ENCODE measurements at regions not wholly inside any gene's neighbourhood (a gene's known extent, or its start where the extent isn't known, plus 50 kb on each side); places are given as distances from the start of the nearest gene placed in this dataset.

DNA sequence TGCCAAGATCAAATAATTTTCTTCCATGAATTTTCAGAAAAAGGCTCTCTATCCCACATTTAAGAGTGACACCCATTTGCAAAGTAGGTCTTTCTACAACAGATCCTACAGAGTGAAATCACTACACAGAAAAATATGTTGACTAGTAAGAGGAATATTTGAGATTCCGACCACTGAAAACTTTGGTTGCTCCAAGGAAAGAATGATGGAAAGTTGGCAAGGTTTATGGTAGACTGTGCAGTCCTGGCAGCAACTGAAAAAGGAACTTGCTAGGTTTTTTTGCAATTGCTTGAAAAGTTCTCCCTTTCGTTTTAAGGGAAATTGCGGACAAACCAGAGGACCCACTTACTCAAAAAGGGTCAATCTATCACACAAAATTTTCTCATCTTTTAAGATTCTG lies 83.1 kb upstream of the TSPAN8 start:
- dilution Hi-C loops (cut with MboI; ENCODE audit: extremely low pct_ligation_motif_present, low sequenced_read_pairs), result no loop called here
- H4K20me1 ChIP-seq (replicated peaks; ENCODE audit: control insufficient read depth, extremely low read depth, insufficient read depth, low read length), result no peaks in the 10 kb centered on the region
- intact Hi-C loops (cut with micrococcal nuclease), result no loop called here
- H3K27me3 ChIP-seq (ENCODE audit: control insufficient read depth in 2 of 2, insufficient read depth in 2 of 2, low read length in 2 of 2), result no peaks in the 10 kb centered on the region
- TF ChIP-seq, protein P1, sequence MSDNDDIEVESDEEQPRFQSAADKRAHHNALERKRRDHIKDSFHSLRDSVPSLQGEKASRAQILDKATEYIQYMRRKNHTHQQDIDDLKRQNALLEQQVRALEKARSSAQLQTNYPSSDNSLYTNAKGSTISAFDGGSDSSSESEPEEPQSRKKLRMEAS (IDR thresholded peaks at IDR 0.05; ENCODE audit: insufficient read depth, insufficient read length), result no peak
- TF ChIP-seq GATA2 (IDR thresholded peaks at IDR 0.05; ENCODE audit: insufficient read depth, insufficient read length, low read depth, low read length) (no peak), MYC (IDR thresholded peaks at IDR 0.05; ENCODE audit: low read depth, low read length) (no peak), POLR2A (IDR thresholded peaks at IDR 0.05; ENCODE audit: low read depth, low read length) (no peak), EZH2 (IDR thresholded peaks at IDR 0.05; ENCODE audit: borderline replicate concordance, low read depth, low read length, severe bottlenecking) (no peak), JUN (IDR thresholded peaks at IDR 0.05; ENCODE audit: borderline replicate concordance, insufficient read depth, insufficient read length, low read depth) (no peak), POLR2AphosphoS5 (IDR thresholded peaks at IDR 0.05; ENCODE audit: insufficient read depth, low read depth, low read length) (no peak), FOS (IDR thresholded peaks at IDR 0.05; ENCODE audit: borderline replicate concordance, insufficient read depth, low read length) (no peak)
- TF ChIP-seq, protein P2, sequence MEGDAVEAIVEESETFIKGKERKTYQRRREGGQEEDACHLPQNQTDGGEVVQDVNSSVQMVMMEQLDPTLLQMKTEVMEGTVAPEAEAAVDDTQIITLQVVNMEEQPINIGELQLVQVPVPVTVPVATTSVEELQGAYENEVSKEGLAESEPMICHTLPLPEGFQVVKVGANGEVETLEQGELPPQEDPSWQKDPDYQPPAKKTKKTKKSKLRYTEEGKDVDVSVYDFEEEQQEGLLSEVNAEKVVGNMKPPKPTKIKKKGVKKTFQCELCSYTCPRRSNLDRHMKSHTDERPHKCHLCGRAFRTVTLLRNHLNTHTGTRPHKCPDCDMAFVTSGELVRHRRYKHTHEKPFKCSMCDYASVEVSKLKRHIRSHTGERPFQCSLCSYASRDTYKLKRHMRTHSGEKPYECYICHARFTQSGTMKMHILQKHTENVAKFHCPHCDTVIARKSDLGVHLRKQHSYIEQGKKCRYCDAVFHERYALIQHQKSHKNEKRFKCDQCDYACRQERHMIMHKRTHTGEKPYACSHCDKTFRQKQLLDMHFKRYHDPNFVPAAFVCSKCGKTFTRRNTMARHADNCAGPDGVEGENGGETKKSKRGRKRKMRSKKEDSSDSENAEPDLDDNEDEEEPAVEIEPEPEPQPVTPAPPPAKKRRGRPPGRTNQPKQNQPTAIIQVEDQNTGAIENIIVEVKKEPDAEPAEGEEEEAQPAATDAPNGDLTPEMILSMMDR (IDR thresholded peaks at IDR 0.05; ENCODE audit: extremely low read depth in 1 of 2, insufficient read depth in 1 of 2, low read depth in 1 of 2, low read length in 2 of 2), result no peak
- ChIA-PET CTCF (interaction anchor here (0.9 kb wide), 1 partner anchor 139 kb away, joined by 3 read pairs; no protein-coding TSS in a partner anchor), POLR2A (no interaction called here)
- H3K27ac ChIP-seq (ENCODE audit: insufficient read depth, low read depth, low read length), result no peak overlapping the region
- H3K4me3 ChIP-seq (replicated peaks in 1 of 3; ENCODE audit: insufficient read depth in 1 of 3, low read depth in 1 of 3, low read length in 3 of 3), result no peak overlapping the region
- no TSS peak for BruUV-seq (replicated peaks)
- DNase-seq (ENCODE audit: low read depth, low spot score), result no peak
- H3K4me1 ChIP-seq (ENCODE audit: control insufficient read depth, extremely low read depth, insufficient read depth, low read length), result no peaks in the 10 kb centered on the region
- H3K79me2 ChIP-seq (ENCODE audit: control insufficient read depth, insufficient read depth, low read length), result no peaks in the 10 kb centered on the region
- no peak overlapping the region for H2AFZ ChIP-seq (ENCODE audit: low read depth, low read length)
- no peaks in the 10 kb centered on the region for H3K36me3 ChIP-seq (ENCODE audit: control insufficient read depth in 2 of 2, extremely low read depth in 1 of 2, insufficient read depth in 2 of 2, low read length in 2 of 2)
- H3K9me3 ChIP-seq (replicated peaks; ENCODE audit: control insufficient read depth, insufficient read depth, low read length), result no peaks in the 10 kb centered on the region
- no peaks in the 10 kb centered on the region for H3K9me1 ChIP-seq (replicated peaks; ENCODE audit: control insufficient read depth, extremely low read depth, insufficient read depth, low read length)
- H3K4me2 ChIP-seq (ENCODE audit: insufficient read depth, low read length), result no peak overlapping the region
- FAIRE-seq, result no peak
- no peak overlapping the region for H3K9ac ChIP-seq (replicated peaks; ENCODE audit: extremely low read depth, insufficient read depth, low read length)
